Keratinocyte (primary cell): ENCODE measurements at regions not wholly inside any gene's neighbourhood (a gene's known extent, or its start where the extent isn't known, plus 50 kb on each side); places are given as distances from the start of the nearest gene placed in this dataset.

Experiments
- DNase-seq: peaks from one replicate; pipeline ENCODE4 v3.0.0-alpha.2; 2011; ENCODE audit warnings: low read depth, missing footprints, low spot score
- FAIRE-seq: peaks from 2 replicates; lab custom pipeline; 2011; peaks lifted over from hg19 to GRCh38; lab: Jason Lieb, UNC
- H2AFZ ChIP-seq: 2 replicates; pipeline ENCODE4 v1.6.0; 2012; ENCODE audit warnings: low read length, control low read depth, inconsistent platforms; ENCODE audit not compliant: control insufficient read depth
- H3K27ac ChIP-seq: 2 replicates; pipeline ENCODE4 v1.5.1; 2011; ENCODE audit warnings: low read length; ENCODE audit not compliant: control insufficient read depth, insufficient read depth
- H3K27me3 ChIP-seq: 3 replicates; pipeline ENCODE4 v1.6.0; 2011; ENCODE audit warnings: low read length; ENCODE audit not compliant: control insufficient read depth, insufficient read depth; ENCODE audit errors: extremely low read depth
- H3K36me3 ChIP-seq, 2 experiments: 2 replicates in 1 of 2; 3 replicates in 1 of 2; pipeline ENCODE4 v1.5.1; 2011; ENCODE audit warnings: low read length in 2 of 2, mild to moderate bottlenecking in 1 of 2; ENCODE audit not compliant: control insufficient read depth in 2 of 2, insufficient read depth in 2 of 2; ENCODE audit errors: extremely low read depth in 1 of 2
- H3K4me1 ChIP-seq: 3 replicates; pipeline ENCODE4 v1.5.1; 2011; ENCODE audit warnings: low read length; ENCODE audit not compliant: control insufficient read depth, insufficient read depth; ENCODE audit errors: extremely low read depth
- H3K4me2 ChIP-seq: 3 replicates; pipeline ENCODE4 v1.6.0; 2011; ENCODE audit warnings: low read depth, low read length; ENCODE audit not compliant: control insufficient read depth, insufficient read depth; ENCODE audit errors: extremely low read depth
- H3K4me3 ChIP-seq, 3 experiments: fragments of 200-600 bp in 1 of 3; sonication (generic) in 1 of 3; 2 replicates in 2 of 3; 3 replicates in 1 of 3; pipeline ENCODE4 v1.5.1; 2011 to 2016; ENCODE audit warnings: low read length in 3 of 3, mild to moderate bottlenecking in 3 of 3, control low read depth in 2 of 3, inconsistent platforms in 1 of 3, low read depth in 1 of 3, mixed read lengths in 1 of 3, mixed run types in 1 of 3, moderate library complexity in 1 of 3; ENCODE audit not compliant: control insufficient read depth in 2 of 3, insufficient read depth in 2 of 3; ENCODE audit errors: extremely low read depth in 1 of 3
- H3K79me2 ChIP-seq: 2 replicates; pipeline ENCODE4 v1.6.0; 2012; ENCODE audit warnings: low read length; ENCODE audit not compliant: control insufficient read depth, insufficient read depth
- H3K9ac ChIP-seq: 3 replicates; pipeline ENCODE4 v1.6.0; 2011; ENCODE audit warnings: low read length; ENCODE audit not compliant: control insufficient read depth, insufficient read depth; ENCODE audit errors: extremely low read depth
- H3K9me1 ChIP-seq: 3 replicates; pipeline ENCODE4 v1.6.0; 2011; ENCODE audit warnings: low read length; ENCODE audit not compliant: control insufficient read depth, insufficient read depth; ENCODE audit errors: extremely low read depth
- H3K9me3 ChIP-seq: 2 replicates; pipeline ENCODE4 v1.5.1; 2012; ENCODE audit warnings: low read depth, low read length; ENCODE audit not compliant: control insufficient read depth
- H4K20me1 ChIP-seq: 3 replicates; pipeline ENCODE4 v1.6.0; 2011; ENCODE audit warnings: low read length; ENCODE audit not compliant: control insufficient read depth, insufficient read depth; ENCODE audit errors: extremely low read depth
- EZH2 ChIP-seq: IDR thresholded peaks from one replicate; pipeline ENCODE4 v1.6.1; 2012; ENCODE audit warnings: inconsistent platforms, mild to moderate bottlenecking, low read length, moderate library complexity
- dilution Hi-C: fragments of 300-500 bp; cut with MboI; formaldehyde crosslinking; loops from one replicate; pipeline ENCODE4 v1.7.0; 2020; ENCODE audit warnings: low sequenced_read_pairs; ENCODE audit not compliant: extremely low pct_ligation_motif_present
- TF ChIP-seq, protein P1 (sequence below), 3 experiments: IDR thresholded peaks in 1 of 3; conservative IDR thresholded peaks in 1 of 3; optimal IDR thresholded peaks in 1 of 3; 2 replicates in 2 of 3; 3 replicates in 1 of 3; pipeline versions ENCODE3 to v1.5.1; 2011; ENCODE audit warnings: low read length in 3 of 3, mild to moderate bottlenecking in 3 of 3, moderate library complexity in 2 of 3, control low read depth in 1 of 3, inconsistent platforms in 1 of 3; ENCODE audit not compliant: insufficient read depth in 2 of 3; ENCODE audit errors: extremely low read depth in 1 of 3

DNA sequence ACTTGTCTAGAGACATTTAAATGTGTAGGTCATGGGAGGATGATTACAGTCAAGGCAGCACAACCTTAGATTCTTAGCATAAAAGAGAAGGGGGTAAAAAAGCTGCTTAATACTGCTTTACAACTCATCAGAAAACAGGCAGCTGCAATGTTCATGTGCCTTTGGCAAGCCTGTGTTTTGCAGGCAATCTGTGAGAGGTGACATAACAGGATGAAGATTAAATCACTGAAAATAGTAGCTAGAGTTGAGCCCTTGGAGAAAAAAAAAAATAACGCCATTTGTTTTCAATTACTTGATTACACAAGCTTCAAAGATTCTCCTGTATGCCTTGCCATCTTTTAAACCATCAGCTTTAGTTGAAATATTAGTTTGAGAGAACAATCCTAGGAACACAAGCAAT is 847.6 kb upstream of the LCORL start:
- DNase-seq: no peak
- Histone ChIP-seq H3K9me1 (no peaks in the 10 kb centered on the region), H3K27me3 (no peaks in the 10 kb centered on the region), H3K9ac (no peak overlapping the region), H3K9me3 (no peaks in the 10 kb centered on the region), H3K4me1 (no peaks in the 10 kb centered on the region), H3K79me2 (no peaks in the 10 kb centered on the region), H3K27ac (no peak overlapping the region), H3K4me2 (no peak overlapping the region), H3K36me3 (no peaks in the 10 kb centered on the region), H4K20me1 (no peaks in the 10 kb centered on the region), H3K4me3 (no peak overlapping the region), H2AFZ (no peak overlapping the region)
- dilution Hi-C loops: no loop called here
- TF ChIP-seq, protein P1, sequence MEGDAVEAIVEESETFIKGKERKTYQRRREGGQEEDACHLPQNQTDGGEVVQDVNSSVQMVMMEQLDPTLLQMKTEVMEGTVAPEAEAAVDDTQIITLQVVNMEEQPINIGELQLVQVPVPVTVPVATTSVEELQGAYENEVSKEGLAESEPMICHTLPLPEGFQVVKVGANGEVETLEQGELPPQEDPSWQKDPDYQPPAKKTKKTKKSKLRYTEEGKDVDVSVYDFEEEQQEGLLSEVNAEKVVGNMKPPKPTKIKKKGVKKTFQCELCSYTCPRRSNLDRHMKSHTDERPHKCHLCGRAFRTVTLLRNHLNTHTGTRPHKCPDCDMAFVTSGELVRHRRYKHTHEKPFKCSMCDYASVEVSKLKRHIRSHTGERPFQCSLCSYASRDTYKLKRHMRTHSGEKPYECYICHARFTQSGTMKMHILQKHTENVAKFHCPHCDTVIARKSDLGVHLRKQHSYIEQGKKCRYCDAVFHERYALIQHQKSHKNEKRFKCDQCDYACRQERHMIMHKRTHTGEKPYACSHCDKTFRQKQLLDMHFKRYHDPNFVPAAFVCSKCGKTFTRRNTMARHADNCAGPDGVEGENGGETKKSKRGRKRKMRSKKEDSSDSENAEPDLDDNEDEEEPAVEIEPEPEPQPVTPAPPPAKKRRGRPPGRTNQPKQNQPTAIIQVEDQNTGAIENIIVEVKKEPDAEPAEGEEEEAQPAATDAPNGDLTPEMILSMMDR (optimal IDR thresholded peaks at IDR 0.05 in 1 of 3, IDR thresholded peaks at IDR 0.05 in 1 of 3, conservative IDR thresholded peaks at IDR 0.05 in 1 of 3; ENCODE audit: extremely low read depth in 1 of 3, insufficient read depth in 2 of 3, low read length in 3 of 3): no peak
- no peak for TF ChIP-seq EZH2
- FAIRE-seq: no peak

DNA sequence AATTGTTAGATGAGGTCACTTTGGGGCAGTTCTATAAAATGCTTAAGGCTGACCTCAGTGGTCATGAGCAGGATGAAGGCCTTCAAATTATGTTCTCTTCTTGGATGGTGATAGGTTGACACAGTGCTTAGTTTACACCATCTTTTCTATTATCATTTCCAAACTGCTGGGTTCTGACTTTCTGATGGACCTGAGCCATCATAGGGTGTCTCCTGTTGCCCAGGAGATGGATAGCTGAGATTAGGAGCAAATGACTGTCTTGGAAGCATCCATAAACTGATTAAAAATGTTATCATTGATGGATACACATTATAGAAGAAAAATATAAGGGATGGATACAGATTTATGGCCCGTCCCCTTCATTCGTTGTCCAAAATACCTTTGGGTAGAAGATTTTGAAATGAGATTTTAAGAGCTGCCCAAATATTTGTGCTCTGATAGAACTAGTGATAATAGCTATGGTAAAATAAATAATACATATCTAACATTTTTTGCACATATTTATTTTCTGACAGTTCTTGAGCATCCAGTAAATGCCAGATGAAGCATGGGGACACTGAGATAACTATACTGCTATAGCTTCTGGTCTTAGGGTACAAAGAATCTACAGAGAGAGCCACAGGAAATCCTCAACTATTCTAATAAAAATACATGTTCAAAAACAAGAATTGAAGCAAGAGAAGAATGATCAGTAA is 839.4 kb upstream of the LCORL start:
- no peaks in the 10 kb centered on the region for H3K9me1 ChIP-seq
- DNase-seq: no peak
- H3K27ac ChIP-seq: no peak overlapping the region
- no peak overlapping the region for H3K9ac ChIP-seq
- no peaks in the 10 kb centered on the region for H3K36me3 ChIP-seq
- H3K4me3 ChIP-seq: no peak overlapping the region
- no peaks in the 10 kb centered on the region for H3K9me3 ChIP-seq
- dilution Hi-C loops: no loop called here
- no peak for FAIRE-seq
- H3K4me1 ChIP-seq: no peaks in the 10 kb centered on the region
- no peak overlapping the region for H2AFZ ChIP-seq
- H3K4me2 ChIP-seq: no peak overlapping the region
- H3K79me2 ChIP-seq: no peaks in the 10 kb centered on the region
- no peaks in the 10 kb centered on the region for H4K20me1 ChIP-seq
- TF ChIP-seq, protein P1 (optimal IDR thresholded peaks at IDR 0.05 in 1 of 3, IDR thresholded peaks at IDR 0.05 in 1 of 3, conservative IDR thresholded peaks at IDR 0.05 in 1 of 3; ENCODE audit: extremely low read depth in 1 of 3, insufficient read depth in 2 of 3, low read length in 3 of 3): no peak
- no peak for TF ChIP-seq EZH2
- H3K27me3 ChIP-seq: no peaks in the 10 kb centered on the region
